ENCODE measurements at regions not wholly inside any gene's neighbourhood (a gene's known extent, or its start where the extent isn't known, plus 50 kb on each side); places are given as distances from the start of the nearest gene placed in this dataset.
"Not testable (repeated sequence)": the region's sequence is repeated elsewhere in the genome, so short reads cannot be mapped to it uniquely, and the experiment has no call there.

- Histone ChIP-seq H3K4me3 (replicated peaks; ENCODE audit: insufficient read depth, low read length) (no peak overlapping the region), H3K27ac (replicated peaks) (no peak overlapping the region), H3K27me3 (ENCODE audit: insufficient read depth, poor library complexity, severe bottlenecking) (no peaks in the 10 kb centered on the region)
- TF ChIP-seq CTCF (IDR thresholded peaks at IDR 0.05; ENCODE audit: insufficient read depth, low read length) = no peak
- no peak for TF ChIP-seq SPI1 (IDR thresholded peaks at IDR 0.05; ENCODE audit: borderline replicate concordance, low read depth)
- no peak for TF ChIP-seq GABPA (IDR thresholded peaks at IDR 0.05; ENCODE audit: low read depth)
- TF ChIP-seq, protein P1, sequence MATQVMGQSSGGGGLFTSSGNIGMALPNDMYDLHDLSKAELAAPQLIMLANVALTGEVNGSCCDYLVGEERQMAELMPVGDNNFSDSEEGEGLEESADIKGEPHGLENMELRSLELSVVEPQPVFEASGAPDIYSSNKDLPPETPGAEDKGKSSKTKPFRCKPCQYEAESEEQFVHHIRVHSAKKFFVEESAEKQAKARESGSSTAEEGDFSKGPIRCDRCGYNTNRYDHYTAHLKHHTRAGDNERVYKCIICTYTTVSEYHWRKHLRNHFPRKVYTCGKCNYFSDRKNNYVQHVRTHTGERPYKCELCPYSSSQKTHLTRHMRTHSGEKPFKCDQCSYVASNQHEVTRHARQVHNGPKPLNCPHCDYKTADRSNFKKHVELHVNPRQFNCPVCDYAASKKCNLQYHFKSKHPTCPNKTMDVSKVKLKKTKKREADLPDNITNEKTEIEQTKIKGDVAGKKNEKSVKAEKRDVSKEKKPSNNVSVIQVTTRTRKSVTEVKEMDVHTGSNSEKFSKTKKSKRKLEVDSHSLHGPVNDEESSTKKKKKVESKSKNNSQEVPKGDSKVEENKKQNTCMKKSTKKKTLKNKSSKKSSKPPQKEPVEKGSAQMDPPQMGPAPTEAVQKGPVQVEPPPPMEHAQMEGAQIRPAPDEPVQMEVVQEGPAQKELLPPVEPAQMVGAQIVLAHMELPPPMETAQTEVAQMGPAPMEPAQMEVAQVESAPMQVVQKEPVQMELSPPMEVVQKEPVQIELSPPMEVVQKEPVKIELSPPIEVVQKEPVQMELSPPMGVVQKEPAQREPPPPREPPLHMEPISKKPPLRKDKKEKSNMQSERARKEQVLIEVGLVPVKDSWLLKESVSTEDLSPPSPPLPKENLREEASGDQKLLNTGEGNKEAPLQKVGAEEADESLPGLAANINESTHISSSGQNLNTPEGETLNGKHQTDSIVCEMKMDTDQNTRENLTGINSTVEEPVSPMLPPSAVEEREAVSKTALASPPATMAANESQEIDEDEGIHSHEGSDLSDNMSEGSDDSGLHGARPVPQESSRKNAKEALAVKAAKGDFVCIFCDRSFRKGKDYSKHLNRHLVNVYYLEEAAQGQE (IDR thresholded peaks at IDR 0.05; ENCODE audit: insufficient replicate concordance, low read depth) = no peak
- no peak for TF ChIP-seq POLR2AphosphoS5 (IDR thresholded peaks at IDR 0.05; ENCODE audit: low read depth)
- DNase-seq (ENCODE audit: low read depth in 1 of 2, low spot score in 1 of 2) = no peak
Measured at GRCh38 chr9:102434545-102434944, 560.6 kb upstream of the CYLC2 start.

GRCh38 chr9:102428305-102428704 lies 566.8 kb upstream of the CYLC2 start:
- DNase-seq (ENCODE audit: low read depth in 1 of 2, low spot score in 1 of 2) = no peak
- TF ChIP-seq POLR2AphosphoS5 (IDR thresholded peaks at IDR 0.05; ENCODE audit: low read depth) = no peak
- no peak for TF ChIP-seq GABPA (IDR thresholded peaks at IDR 0.05; ENCODE audit: low read depth)
- no peak for TF ChIP-seq SPI1 (IDR thresholded peaks at IDR 0.05; ENCODE audit: borderline replicate concordance, low read depth)
- Histone ChIP-seq H3K27ac (replicated peaks) (no peak overlapping the region), H3K27me3 (ENCODE audit: insufficient read depth, poor library complexity, severe bottlenecking) (no peaks in the 10 kb centered on the region), H3K4me3 (replicated peaks; ENCODE audit: insufficient read depth, low read length) (no peak overlapping the region)

GRCh38 chr9:102416251-102416650 lies 578.9 kb upstream of the CYLC2 start:
- not testable (repeated sequence) for H3K4me3 ChIP-seq (replicated peaks; ENCODE audit: insufficient read depth, low read length); DNase-seq (ENCODE audit: low read depth in 1 of 2, low spot score in 1 of 2); H3K27me3 ChIP-seq (ENCODE audit: insufficient read depth, poor library complexity, severe bottlenecking); H3K27ac ChIP-seq (replicated peaks)

DNA sequence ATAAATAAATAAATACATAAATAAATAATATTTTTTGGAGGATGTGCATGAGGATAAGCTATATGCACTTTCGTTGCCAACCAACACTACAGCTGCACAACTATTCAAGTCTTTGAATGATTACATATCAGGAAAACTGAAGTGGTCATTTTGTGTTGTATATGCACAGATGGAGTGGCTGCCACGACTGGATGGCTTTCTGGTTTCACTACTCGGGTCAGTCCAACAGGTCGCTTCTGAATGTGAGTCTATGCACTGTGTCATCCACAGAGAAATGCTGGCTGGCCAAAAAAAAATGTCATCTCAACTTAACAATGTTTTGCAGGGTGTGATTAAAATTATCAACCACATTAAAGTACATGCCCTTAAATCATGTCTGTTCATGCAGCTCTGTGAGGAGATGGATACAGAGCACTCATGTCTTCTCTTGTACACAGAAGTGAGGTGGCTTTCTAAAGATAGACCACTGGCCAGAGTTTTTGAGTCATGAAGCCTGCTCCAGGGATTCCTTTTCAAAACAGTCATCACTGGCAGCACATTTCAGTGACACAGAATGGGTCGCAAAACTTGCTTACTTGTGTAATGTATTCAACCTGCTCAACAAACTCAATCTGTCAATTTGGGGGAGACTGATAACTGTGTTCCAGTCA lies 589.8 kb upstream of the CYLC2 start:
- Histone ChIP-seq H3K27ac (replicated peaks) (no peak overlapping the region), H3K27me3 (ENCODE audit: insufficient read depth, poor library complexity, severe bottlenecking) (no peaks in the 10 kb centered on the region), H3K4me3 (replicated peaks; ENCODE audit: insufficient read depth, low read length) (no peak overlapping the region)
- TF ChIP-seq SPI1 (IDR thresholded peaks at IDR 0.05; ENCODE audit: borderline replicate concordance, low read depth) = no peak
- TF ChIP-seq, protein P1 (IDR thresholded peaks at IDR 0.05; ENCODE audit: insufficient replicate concordance, low read depth) = no peak
- TF ChIP-seq CTCF (IDR thresholded peaks at IDR 0.05; ENCODE audit: insufficient read depth, low read length) = no peak
- TF ChIP-seq GABPA (IDR thresholded peaks at IDR 0.05; ENCODE audit: low read depth) = no peak
- no peak for TF ChIP-seq POLR2AphosphoS5 (IDR thresholded peaks at IDR 0.05; ENCODE audit: low read depth)
- no peak for DNase-seq (ENCODE audit: low read depth in 1 of 2, low spot score in 1 of 2)

DNA sequence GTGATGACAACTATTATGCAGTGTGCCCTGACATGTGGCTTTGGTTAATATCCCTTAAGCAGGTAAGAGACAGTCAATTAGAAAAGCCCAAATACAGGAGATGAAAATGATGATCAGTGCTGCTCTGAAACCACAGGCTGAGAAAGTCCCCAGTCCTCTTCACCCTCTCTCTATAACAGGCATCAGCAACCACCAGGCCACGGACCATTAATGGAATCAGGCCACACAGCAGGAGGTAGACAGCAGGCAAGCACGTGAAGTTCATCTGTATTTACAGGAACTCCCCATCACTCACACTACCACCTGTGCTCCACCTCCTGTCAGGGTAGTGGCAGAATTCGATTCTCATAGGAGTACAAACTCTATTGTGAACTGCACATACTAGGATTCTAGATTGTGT lies 591.6 kb upstream of the CYLC2 start:
- TF ChIP-seq CTCF (IDR thresholded peaks at IDR 0.05; ENCODE audit: insufficient read depth, low read length) = no peak
- TF ChIP-seq, protein P1 (IDR thresholded peaks at IDR 0.05; ENCODE audit: insufficient replicate concordance, low read depth) = no peak
- TF ChIP-seq GABPA (IDR thresholded peaks at IDR 0.05; ENCODE audit: low read depth) = no peak
- no peak for TF ChIP-seq SPI1 (IDR thresholded peaks at IDR 0.05; ENCODE audit: borderline replicate concordance, low read depth)
- no peak for TF ChIP-seq POLR2AphosphoS5 (IDR thresholded peaks at IDR 0.05; ENCODE audit: low read depth)
- no peak for DNase-seq (ENCODE audit: low read depth in 1 of 2, low spot score in 1 of 2)
- no peaks in the 10 kb centered on the region for H3K27me3 ChIP-seq (ENCODE audit: insufficient read depth, poor library complexity, severe bottlenecking)
- no peak overlapping the region for H3K27ac ChIP-seq (replicated peaks)
- H3K4me3 ChIP-seq (replicated peaks; ENCODE audit: insufficient read depth, low read length) = no peak overlapping the region
